Stomach (tissue), 4 donors: ENCODE measurements at regions not wholly inside any gene's neighbourhood (a gene's known extent, or its start where the extent isn't known, plus 50 kb on each side); places are given as distances from the start of the nearest gene placed in this dataset.

ENCODE experiments used
- POLR2A ChIP-seq, 4 donors: fragments of 450-650 bp; IDR thresholded peaks; one replicate each; pipeline ENCODE4 v1.6.1; 2016; ENCODE audit warnings: antibody characterized with exemption in 4 of 4, control low read depth in 2 of 4, mild to moderate bottlenecking in 1 of 4, moderate library complexity in 1 of 4
- POLR2AphosphoS5 ChIP-seq, 3 donors: sonication (generic); formaldehyde crosslinking; IDR thresholded peaks; one replicate each; pipeline ENCODE4 v1.6.1; 2016; ENCODE audit warnings: antibody characterized with exemption in 3 of 3
- TF ChIP-seq, protein P1 (sequence below), 7 experiments: fragments of 450-650 bp in 4 of 7; fragments of 200-600 bp in 3 of 7; sonication (generic) in 3 of 7; IDR thresholded peaks; one replicate each; pipeline ENCODE4 v1.5.1; 2016 to 2019; ENCODE audit warnings: antibody characterized with exemption in 7 of 7, control low read depth in 2 of 7, mild to moderate bottlenecking in 1 of 7

DNA sequence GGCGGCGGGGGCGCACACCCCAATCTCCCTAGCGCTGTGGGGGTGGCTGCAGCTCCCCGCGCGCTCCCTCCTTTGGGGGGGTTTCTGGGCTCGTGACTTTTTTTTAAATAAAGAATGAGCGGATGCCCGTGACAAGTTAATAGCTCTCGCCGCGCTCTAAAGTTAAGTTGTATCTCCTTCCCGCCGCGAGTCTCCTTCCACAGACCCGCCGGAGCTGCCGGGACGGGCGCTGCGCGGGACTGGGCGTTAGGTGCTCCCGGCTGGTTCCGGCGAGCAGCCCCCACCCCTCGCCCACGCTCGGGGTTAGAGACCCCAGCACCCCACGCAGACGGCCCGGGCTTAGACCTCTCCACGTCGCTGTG lies 82.6 kb upstream of the HMGA2 start:
- TF ChIP-seq, protein P1, sequence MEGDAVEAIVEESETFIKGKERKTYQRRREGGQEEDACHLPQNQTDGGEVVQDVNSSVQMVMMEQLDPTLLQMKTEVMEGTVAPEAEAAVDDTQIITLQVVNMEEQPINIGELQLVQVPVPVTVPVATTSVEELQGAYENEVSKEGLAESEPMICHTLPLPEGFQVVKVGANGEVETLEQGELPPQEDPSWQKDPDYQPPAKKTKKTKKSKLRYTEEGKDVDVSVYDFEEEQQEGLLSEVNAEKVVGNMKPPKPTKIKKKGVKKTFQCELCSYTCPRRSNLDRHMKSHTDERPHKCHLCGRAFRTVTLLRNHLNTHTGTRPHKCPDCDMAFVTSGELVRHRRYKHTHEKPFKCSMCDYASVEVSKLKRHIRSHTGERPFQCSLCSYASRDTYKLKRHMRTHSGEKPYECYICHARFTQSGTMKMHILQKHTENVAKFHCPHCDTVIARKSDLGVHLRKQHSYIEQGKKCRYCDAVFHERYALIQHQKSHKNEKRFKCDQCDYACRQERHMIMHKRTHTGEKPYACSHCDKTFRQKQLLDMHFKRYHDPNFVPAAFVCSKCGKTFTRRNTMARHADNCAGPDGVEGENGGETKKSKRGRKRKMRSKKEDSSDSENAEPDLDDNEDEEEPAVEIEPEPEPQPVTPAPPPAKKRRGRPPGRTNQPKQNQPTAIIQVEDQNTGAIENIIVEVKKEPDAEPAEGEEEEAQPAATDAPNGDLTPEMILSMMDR (IDR thresholded peaks at IDR 0.05), result no peak
- TF ChIP-seq POLR2AphosphoS5 (IDR thresholded peaks at IDR 0.05) (no peak), POLR2A (IDR thresholded peaks at IDR 0.05) (no peak)
